A549 (cell line): ENCODE measurements at regions not wholly inside any gene's neighbourhood (a gene's known extent, or its start where the extent isn't known, plus 50 kb on each side); places are given as distances from the start of the nearest gene placed in this dataset.

Experiments used
- ATAC-seq, 2 experiments: fragments of 200-7000 bp in 1 of 2; fragments of >200 bp in 1 of 2; cut with Nextera tagmentation in 1 of 2; cut with Tn5 transposase in 1 of 2; 3 replicates each; pipeline versions ENCODE4 v1.8.0 to v1.9.1; 2018 to 2020; ENCODE audit warnings: mild to moderate bottlenecking in 1 of 2, moderate library complexity in 1 of 2
- CTCF ChIA-PET: fragments of 300-600 bp; sonication (Branson Sonifier 250); formaldehyde crosslinking; extraction: SDS; loops from one replicate; lab custom pipeline; 2021; ENCODE audit warnings: antibody characterized with exemption, inconsistent platforms; lab: Yijun Ruan, JAX
- POLR2A ChIA-PET: fragments of 350-600 bp; formaldehyde crosslinking; extraction: SDS; loops from one replicate; lab custom pipeline; 2021; ENCODE audit warnings: antibody characterized with exemption, inconsistent platforms; lab: Yijun Ruan, JAX
- DNase-seq, 2 experiments: peaks; one replicate each; pipeline versions ENCODE4 v3.0.0 to v3.0.0-alpha.2; 2011 to 2016; ENCODE audit warnings: low read depth in 1 of 2, low spot score in 1 of 2
- FAIRE-seq: peaks from 2 replicates; lab custom pipeline; 2011; peaks lifted over from hg19 to GRCh38; lab: Jason Lieb, UNC
- H3K27ac ChIP-seq, 2 experiments: fragments of >200 bp; sonication (Bioruptor Twin); formaldehyde crosslinking; 3 replicates each; pipeline ENCODE4 v1.5.1; 2016 to 2017
- H3K4me1 ChIP-seq: fragments of >200 bp; sonication (Bioruptor Twin); formaldehyde crosslinking; 3 replicates; pipeline ENCODE4 v1.6.1; 2016
- H3K4me2 ChIP-seq: fragments of >200 bp; sonication (Bioruptor Twin); formaldehyde crosslinking; 3 replicates; pipeline ENCODE4 v1.6.1; 2016
- H3K4me3 ChIP-seq: fragments of >200 bp; sonication (Bioruptor Twin); formaldehyde crosslinking; 3 replicates; pipeline ENCODE4 v1.5.1; 2016
- H3K9me3 ChIP-seq: fragments of >200 bp; sonication (Bioruptor Twin); formaldehyde crosslinking; 3 replicates; pipeline ENCODE4 v1.6.1; 2016
- BCL3 ChIP-seq: fragments of >200 bp; sonication (Bioruptor Twin); formaldehyde crosslinking; IDR thresholded peaks from 3 replicates; pipeline ENCODE4 v1.6.1; 2016
- BHLHE40 ChIP-seq: IDR thresholded peaks from 2 replicates; pipeline ENCODE4 v1.6.1; 2012; ENCODE audit warnings: low read depth, low read length, inconsistent platforms
- CBX2 ChIP-seq: fragments of 200-600 bp; sonication (generic); IDR thresholded peaks from 2 replicates; pipeline ENCODE4 v1.6.1; 2016; ENCODE audit warnings: low read depth, mild to moderate bottlenecking, borderline replicate concordance
- CBX8 ChIP-seq: fragments of 200-600 bp; sonication (generic); IDR thresholded peaks from 2 replicates; pipeline ENCODE4 v1.6.1; 2016
- CEBPB ChIP-seq, 2 experiments: fragments of >200 bp in 1 of 2; sonication (Bioruptor Twin) in 1 of 2; formaldehyde crosslinking in 1 of 2; IDR thresholded peaks; 2 replicates each; pipeline ENCODE4 v1.6.1; 2012 to 2016
- CHD4 ChIP-seq: fragments of 200-600 bp; sonication (generic); IDR thresholded peaks from 2 replicates; pipeline ENCODE4 v1.6.1; 2016; ENCODE audit warnings: antibody characterized with exemption, mild to moderate bottlenecking, borderline replicate concordance
- CTCF ChIP-seq: fragments of >200 bp; sonication (Bioruptor Twin); formaldehyde crosslinking; IDR thresholded peaks from 3 replicates; pipeline ENCODE4 v1.5.1; 2016
- EHMT2 ChIP-seq: fragments of 200-600 bp; sonication (generic); IDR thresholded peaks from 2 replicates; pipeline ENCODE4 v1.6.1; 2016; ENCODE audit warnings: antibody characterized with exemption, low read depth, mild to moderate bottlenecking, moderate library complexity
- EP300 ChIP-seq, 2 experiments: fragments of >200 bp; sonication (Bioruptor Twin); formaldehyde crosslinking; IDR thresholded peaks; 2 replicates in 1 of 2; 3 replicates in 1 of 2; pipeline ENCODE4 v1.6.1; 2016 to 2017
- ESRRA ChIP-seq: fragments of 150-350 bp; IDR thresholded peaks from 2 replicates; pipeline ENCODE4 v1.6.1; 2014; ENCODE audit warnings: mild to moderate bottlenecking, low read length, borderline replicate concordance
- FOSL2 ChIP-seq, 2 experiments: fragments of 450-650 bp in 1 of 2; fragments of >200 bp in 1 of 2; sonication (Bioruptor Twin) in 1 of 2; formaldehyde crosslinking; IDR thresholded peaks; 2 replicates each; pipeline versions ENCODE4 v1.5.0 to v1.6.1; 2016 to 2020; ENCODE audit warnings: mild to moderate bottlenecking in 1 of 2, moderate library complexity in 1 of 2
- FOXS1 ChIP-seq: fragments of 250-450 bp; sonication (Bioruptor Pico); IDR thresholded peaks from 2 replicates; pipeline ENCODE4 v1.5.0; 2020; ENCODE audit warnings: mild to moderate bottlenecking, moderate library complexity
- HMGXB4 ChIP-seq: fragments of 250-450 bp; sonication (Bioruptor Pico); IDR thresholded peaks from 2 replicates; pipeline ENCODE4 v1.5.0; 2021; ENCODE audit warnings: mild to moderate bottlenecking, moderate library complexity, borderline replicate concordance
- HOXA7 ChIP-seq: fragments of 250-450 bp; sonication (Bioruptor Pico); IDR thresholded peaks from 2 replicates; pipeline ENCODE4 v1.5.0; 2020; ENCODE audit warnings: mild to moderate bottlenecking, moderate library complexity
- JUNB ChIP-seq: fragments of >200 bp; sonication (Bioruptor Twin); formaldehyde crosslinking; IDR thresholded peaks from 2 replicates; pipeline ENCODE4 v1.6.1; 2016
- KDM5A ChIP-seq: fragments of 200-600 bp; sonication (generic); IDR thresholded peaks from 2 replicates; pipeline ENCODE4 v1.6.1; 2016; ENCODE audit warnings: antibody characterized with exemption, mild to moderate bottlenecking
- MAZ ChIP-seq: fragments of 150-350 bp; IDR thresholded peaks from 2 replicates; pipeline ENCODE4 v1.6.1; 2014; ENCODE audit warnings: antibody characterized with exemption, low read depth, low read length, borderline replicate concordance
- MYC ChIP-seq: IDR thresholded peaks from 2 replicates; pipeline ENCODE4 v1.6.1; 2012; ENCODE audit warnings: mild to moderate bottlenecking, inconsistent platforms, low read length, improper control_type of control experiment, borderline replicate concordance
- NFE2L2 ChIP-seq: fragments of 150-350 bp; conservative IDR thresholded peaks from 2 replicates; pipeline ENCODE4 v1.6.1; 2014; ENCODE audit warnings: low read length
- RFX5 ChIP-seq: fragments of 450-650 bp; IDR thresholded peaks from 2 replicates; pipeline ENCODE4 v1.7.1; 2014; ENCODE audit warnings: antibody characterized with exemption, mild to moderate bottlenecking, moderate library complexity
- TP53 ChIP-seq: fragments of 250-450 bp; sonication (Bioruptor Pico); IDR thresholded peaks from 2 replicates; pipeline ENCODE4 v1.5.0; 2021; ENCODE audit warnings: mild to moderate bottlenecking, moderate library complexity
- ZC3H11A ChIP-seq: fragments of 450-650 bp; IDR thresholded peaks from 2 replicates; pipeline ENCODE4 v1.6.1; 2014; ENCODE audit warnings: antibody characterized with exemption, mild to moderate bottlenecking
- WGBS: methylation state at CpG from one replicate; pipeline ENCODE4 v1.1.6; 2017; ENCODE audit errors: missing lambda C conversion rate; 5-methylcytosine and 5-hydroxymethylcytosine counted together
- TF ChIP-seq, protein P1 (sequence below): fragments of 200-600 bp; sonication (generic); IDR thresholded peaks from 2 replicates; pipeline ENCODE4 v1.6.1; 2016; ENCODE audit warnings: antibody characterized with exemption, mild to moderate bottlenecking, moderate library complexity
- TF ChIP-seq, protein P2 (sequence below): IDR thresholded peaks from 2 replicates; pipeline ENCODE4 v1.6.1; 2012
- TF ChIP-seq, protein P3 (sequence below): IDR thresholded peaks from 2 replicates; pipeline ENCODE4 v1.6.1; 2012

GRCh38 chr11:88051396-88051795 is 123.8 kb downstream of the RAB38 start:
- Histone ChIP-seq H3K4me2 (peak overlapping the region; percentile 26), H3K4me1 (peaks cover 23% of the 10 kb centered on the region), H3K4me3 (no peak overlapping the region), H3K27ac (peak overlapping the region in 1 of 2 experiments; percentile 56; a peak in 2 of 6 replicates), H3K9me3 (no peaks in the 10 kb centered on the region)
- no peak for FAIRE-seq
- peak; percentile 30 to 50; a peak in 2 of 6 replicates for ATAC-seq
- peak in 1 of 2 experiments; percentile 17 for DNase-seq
- WGBS, result 20% methylated on average over 2 of the region's 2 CpGs
- POLR2A ChIA-PET, result no interaction called here
- CTCF ChIA-PET, result interaction anchor here (0.7 to 1.0 kb wide), 2 partner anchors 35 to 735 kb away, joined by 3 read pairs; no protein-coding TSS in a partner anchor
- TF ChIP-seq FOSL2 (IDR thresholded peaks at IDR 0.05) (0 out of 2 replicates have a peak, but pooled peaks have one; percentile 38), FOSL2 (CRISPR knock-in tag; IDR thresholded peaks at IDR 0.05) (peak; percentile 12; the same call in 1 of the 2 replicates), NFE2L2 (no peak), MAZ (no peak), CTCF (no peak), RFX5 (no peak), FOXS1 (CRISPR knock-in tag) (no peak), KDM5A (no peak), EP300 (IDR thresholded peaks at IDR 0.05) (0 out of 5 replicates have a peak, but pooled peaks of 1 of the 2 experiments have one; percentile 16), BCL3 (0 out of 3 replicates have a peak, but pooled peaks have one; percentile 41), BHLHE40 (no peak), MYC (no peak), HOXA7 (CRISPR knock-in tag) (no peak), ESRRA (no peak), CBX2 (no peak), HMGXB4 (CRISPR knock-in tag) (no peak), ZC3H11A (no peak), EHMT2 (no peak), TP53 (no peak), JUNB (peak; percentile 43), CBX8 (no peak), CHD4 (no peak), CEBPB (IDR thresholded peaks at IDR 0.05) (0 out of 4 replicates have a peak, but pooled peaks of 1 of the 2 experiments have one; percentile 32)
- TF ChIP-seq, protein P1, sequence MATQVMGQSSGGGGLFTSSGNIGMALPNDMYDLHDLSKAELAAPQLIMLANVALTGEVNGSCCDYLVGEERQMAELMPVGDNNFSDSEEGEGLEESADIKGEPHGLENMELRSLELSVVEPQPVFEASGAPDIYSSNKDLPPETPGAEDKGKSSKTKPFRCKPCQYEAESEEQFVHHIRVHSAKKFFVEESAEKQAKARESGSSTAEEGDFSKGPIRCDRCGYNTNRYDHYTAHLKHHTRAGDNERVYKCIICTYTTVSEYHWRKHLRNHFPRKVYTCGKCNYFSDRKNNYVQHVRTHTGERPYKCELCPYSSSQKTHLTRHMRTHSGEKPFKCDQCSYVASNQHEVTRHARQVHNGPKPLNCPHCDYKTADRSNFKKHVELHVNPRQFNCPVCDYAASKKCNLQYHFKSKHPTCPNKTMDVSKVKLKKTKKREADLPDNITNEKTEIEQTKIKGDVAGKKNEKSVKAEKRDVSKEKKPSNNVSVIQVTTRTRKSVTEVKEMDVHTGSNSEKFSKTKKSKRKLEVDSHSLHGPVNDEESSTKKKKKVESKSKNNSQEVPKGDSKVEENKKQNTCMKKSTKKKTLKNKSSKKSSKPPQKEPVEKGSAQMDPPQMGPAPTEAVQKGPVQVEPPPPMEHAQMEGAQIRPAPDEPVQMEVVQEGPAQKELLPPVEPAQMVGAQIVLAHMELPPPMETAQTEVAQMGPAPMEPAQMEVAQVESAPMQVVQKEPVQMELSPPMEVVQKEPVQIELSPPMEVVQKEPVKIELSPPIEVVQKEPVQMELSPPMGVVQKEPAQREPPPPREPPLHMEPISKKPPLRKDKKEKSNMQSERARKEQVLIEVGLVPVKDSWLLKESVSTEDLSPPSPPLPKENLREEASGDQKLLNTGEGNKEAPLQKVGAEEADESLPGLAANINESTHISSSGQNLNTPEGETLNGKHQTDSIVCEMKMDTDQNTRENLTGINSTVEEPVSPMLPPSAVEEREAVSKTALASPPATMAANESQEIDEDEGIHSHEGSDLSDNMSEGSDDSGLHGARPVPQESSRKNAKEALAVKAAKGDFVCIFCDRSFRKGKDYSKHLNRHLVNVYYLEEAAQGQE, result no peak
- TF ChIP-seq, protein P2, sequence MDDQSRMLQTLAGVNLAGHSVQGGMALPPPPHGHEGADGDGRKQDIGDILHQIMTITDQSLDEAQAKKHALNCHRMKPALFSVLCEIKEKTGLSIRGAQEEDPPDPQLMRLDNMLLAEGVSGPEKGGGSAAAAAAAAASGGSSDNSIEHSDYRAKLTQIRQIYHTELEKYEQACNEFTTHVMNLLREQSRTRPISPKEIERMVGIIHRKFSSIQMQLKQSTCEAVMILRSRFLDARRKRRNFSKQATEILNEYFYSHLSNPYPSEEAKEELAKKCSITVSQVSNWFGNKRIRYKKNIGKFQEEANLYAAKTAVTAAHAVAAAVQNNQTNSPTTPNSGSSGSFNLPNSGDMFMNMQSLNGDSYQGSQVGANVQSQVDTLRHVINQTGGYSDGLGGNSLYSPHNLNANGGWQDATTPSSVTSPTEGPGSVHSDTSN, result no peak
- TF ChIP-seq, protein P3, sequence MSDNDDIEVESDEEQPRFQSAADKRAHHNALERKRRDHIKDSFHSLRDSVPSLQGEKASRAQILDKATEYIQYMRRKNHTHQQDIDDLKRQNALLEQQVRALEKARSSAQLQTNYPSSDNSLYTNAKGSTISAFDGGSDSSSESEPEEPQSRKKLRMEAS, result no peak
